Coronary artery (tissue), 2 donors: ENCODE measurements at regions not wholly inside any gene's neighbourhood (a gene's known extent, or its start where the extent isn't known, plus 50 kb on each side); places are given as distances from the start of the nearest gene placed in this dataset.
"Not testable (repeated sequence)": the region's sequence is repeated elsewhere in the genome, so short reads cannot be mapped to it uniquely, and the experiment has no call there.

Source experiments
- DNase-seq: peaks from one replicate; pipeline ENCODE4 v3.0.0-alpha.2; 2017; ENCODE audit warnings: low spot score
- H3K27ac ChIP-seq, 2 donors: fragments of 200-600 bp; sonication (generic); one replicate each; pipeline ENCODE4 v1.5.1; 2016 to 2019
- H3K4me3 ChIP-seq: fragments of 200-600 bp; sonication (generic); 2 replicates; pipeline ENCODE4 v1.5.1; 2016; ENCODE audit warnings: mild to moderate bottlenecking, moderate library complexity
- CTCF ChIP-seq: fragments of 200-600 bp; sonication (generic); IDR thresholded peaks from one replicate; pipeline ENCODE4 v1.5.1; 2019; ENCODE audit warnings: antibody characterized with exemption

GRCh38 chr12:97982684-97983083 lies 520.1 kb downstream of the RMST start:
- no peak for TF ChIP-seq CTCF
- Histone ChIP-seq H3K4me3 (no peak overlapping the region), H3K27ac (no peak overlapping the region)
- no peak for DNase-seq

GRCh38 chr12:97983796-97984195 lies 521.2 kb downstream of the RMST start:
- H3K4me3 ChIP-seq: no peak overlapping the region
- no peak for DNase-seq
- H3K27ac ChIP-seq: no peak overlapping the region
- no peak for TF ChIP-seq CTCF

- H3K27ac ChIP-seq: no peak overlapping the region
- DNase-seq: no peak
- no peak for TF ChIP-seq CTCF
- no peak overlapping the region for H3K4me3 ChIP-seq
Measured at GRCh38 chr12:97984436-97984835, 521.8 kb downstream of the RMST start.

GRCh38 chr12:97984974-97985580 lies 522.5 kb downstream of the RMST start:
- Histone ChIP-seq H3K27ac (no peak overlapping the region), H3K4me3 (no peak overlapping the region)
- no peak for TF ChIP-seq CTCF
- DNase-seq: no peak

- Histone ChIP-seq H3K4me3 (no peak overlapping the region), H3K27ac (no peak overlapping the region)
- TF ChIP-seq CTCF: no peak
- no peak for DNase-seq
Measured at GRCh38 chr12:97985834-97986233, 523.2 kb downstream of the RMST start.

GRCh38 chr12:97988588-97988987 lies 526.0 kb downstream of the RMST start:
- not testable (repeated sequence) for DNase-seq, H3K27ac ChIP-seq, H3K4me3 ChIP-seq

GRCh38 chr12:97989366-97989940 lies 525.9 kb upstream of the TMPO start:
- no peak for DNase-seq
- Histone ChIP-seq H3K4me3 (no peak overlapping the region), H3K27ac (no peak overlapping the region)
- no peak for TF ChIP-seq CTCF
